HCT116 (cell line): ENCODE measurements at regions not wholly inside any gene's neighbourhood (a gene's known extent, or its start where the extent isn't known, plus 50 kb on each side); places are given as distances from the start of the nearest gene placed in this dataset.

Experiments
- ATAC-seq: fragments of 200-7000 bp; cut with Tn5 transposase; 2 replicates; pipeline ENCODE4 v1.9.1; 2020; ENCODE audit warnings: mild to moderate bottlenecking, moderate library complexity
- BruUV-seq: library from RNA; stranded (reverse); fragments of 400-500 nt; replicated peaks from 2 replicates; lab custom pipeline; 2021; lab: Mats Ljungman, UMichigan
- CTCF ChIA-PET: fragments of 300-600 bp; sonication (Branson Sonifier 250); formaldehyde crosslinking; loops from one replicate; lab custom pipeline; 2021; ENCODE audit warnings: antibody characterized with exemption; lab: Charles Lee
- POLR2A ChIA-PET: fragments of 300-600, 350-600 bp; sonication (Branson Sonifier 250); formaldehyde crosslinking; loops from one replicate; lab custom pipeline; 2021; ENCODE audit warnings: antibody characterized with exemption; lab: Charles Lee
- RAD21 ChIA-PET, 2 experiments: fragments of 300-600 bp; sonication (Branson Sonifier 250); formaldehyde crosslinking; loops; one replicate each; lab custom pipeline; 2023; ENCODE audit warnings: low total read pairs in 2 of 2; ENCODE audit not compliant: uncharacterized antibody in 2 of 2, unreplicated experiment in 2 of 2, low non-redundant PET in 1 of 2; lab: Charles Lee
- DNase-seq: peaks from one replicate; pipeline ENCODE4 v3.0.0-alpha.2; 2010; ENCODE audit warnings: low read depth, low spot score
- H2AFZ ChIP-seq: fragments of 200-600 bp; shearing (Covaris generic), sonication (generic); 2 replicates; pipeline ENCODE4 v1.6.1; 2017; ENCODE audit warnings: low read depth, mixed run types, mixed read lengths, antibody characterized with exemption, low read length; ENCODE audit not compliant: poor library complexity, severe bottlenecking
- H3K27ac ChIP-seq: 2 replicates; pipeline ENCODE4 v1.5.1; 2012; ENCODE audit warnings: low read depth, low read length
- H3K27me3 ChIP-seq: fragments of 200-600 bp; sonication (generic); 2 replicates; pipeline ENCODE4 v1.6.1; 2016; ENCODE audit warnings: mixed run types, low read length, mixed read lengths; ENCODE audit not compliant: insufficient read depth
- H3K36me3 ChIP-seq, 2 experiments: fragments of 200-500 bp in 1 of 2; fragments of 200-600 bp in 1 of 2; sonication (Bioruptor generic) in 1 of 2; sonication (generic) in 1 of 2; 2 replicates each; pipeline versions ENCODE4 v1.5.1 to v1.6.1; 2014 to 2016; ENCODE audit warnings: low read length in 2 of 2, inconsistent platforms in 1 of 2, mixed read lengths in 1 of 2, mixed run types in 1 of 2; ENCODE audit not compliant: insufficient read depth in 2 of 2, control insufficient read depth in 1 of 2
- H3K4me1 ChIP-seq, 2 experiments: fragments of 200-600 bp in 1 of 2; sonication (generic) in 1 of 2; 2 replicates each; pipeline versions ENCODE4 v1.5.1 to v1.6.1; 2012 to 2017; ENCODE audit warnings: low read length in 2 of 2, inconsistent platforms in 1 of 2, mild to moderate bottlenecking in 1 of 2, mixed read lengths in 1 of 2, mixed run types in 1 of 2, moderate library complexity in 1 of 2; ENCODE audit not compliant: insufficient read depth in 2 of 2, control insufficient read depth in 1 of 2
- H3K4me2 ChIP-seq: fragments of 200-600 bp; sonication (generic); 2 replicates; pipeline ENCODE4 v1.6.1; 2017; ENCODE audit warnings: mixed run types, low read length, mixed read lengths
- H3K4me3 ChIP-seq, 2 experiments: fragments of 200-600 bp in 1 of 2; sonication (generic) in 1 of 2; replicated peaks in 1 of 2; 2 replicates each; pipeline ENCODE4 v1.5.1; 2011 to 2016; ENCODE audit warnings: low read length in 2 of 2, control low read depth in 1 of 2, low read depth in 1 of 2, mild to moderate bottlenecking in 1 of 2, mixed read lengths in 1 of 2, mixed run types in 1 of 2
- H3K79me2 ChIP-seq: fragments of 200-600 bp; sonication (generic); 2 replicates; pipeline ENCODE4 v1.6.1; 2017; ENCODE audit warnings: mild to moderate bottlenecking, mixed run types, low read length, moderate library complexity, mixed read lengths; ENCODE audit not compliant: insufficient read depth
- H3K9ac ChIP-seq: fragments of 200-600 bp; sonication (generic); 2 replicates; pipeline ENCODE4 v1.6.1; 2016; ENCODE audit warnings: low read length, mixed read lengths
- H3K9me2 ChIP-seq: fragments of 200-600 bp; sonication (generic), shearing (Covaris generic); 2 replicates; pipeline ENCODE4 v1.6.1; 2017; ENCODE audit warnings: mixed run types, mild to moderate bottlenecking, moderate library complexity; ENCODE audit not compliant: insufficient read depth
- H3K9me3 ChIP-seq, 2 experiments: fragments of 200-500 bp in 1 of 2; fragments of 200-600 bp in 1 of 2; sonication (Bioruptor generic) in 1 of 2; sonication (generic) in 1 of 2; 2 replicates each; pipeline ENCODE4 v1.6.1; 2014 to 2017; ENCODE audit warnings: low read length in 2 of 2, mixed read lengths in 2 of 2, inconsistent platforms in 1 of 2, low read depth in 1 of 2, mild to moderate bottlenecking in 1 of 2, mixed run types in 1 of 2, moderate library complexity in 1 of 2; ENCODE audit not compliant: control insufficient read depth in 1 of 2, insufficient read depth in 1 of 2
- H4K20me1 ChIP-seq: fragments of 200-600 bp; sonication (generic), shearing (Covaris generic); 2 replicates; pipeline ENCODE4 v1.6.1; 2017; ENCODE audit warnings: mixed run types, mild to moderate bottlenecking, moderate library complexity; ENCODE audit not compliant: insufficient read depth
- CEBPB ChIP-seq: IDR thresholded peaks from 2 replicates; pipeline ENCODE4 v1.6.1; 2012; ENCODE audit warnings: low read depth
- CTCF ChIP-seq, 3 experiments: fragments of 200-600 bp in 1 of 3; sonication (generic) in 1 of 3; IDR thresholded peaks in 2 of 3; conservative IDR thresholded peaks in 1 of 3; 2 replicates each; pipeline ENCODE4 v1.5.1; 2012 to 2017; ENCODE audit warnings: low read depth in 2 of 3, low read length in 2 of 3, antibody characterized with exemption in 1 of 3, borderline replicate concordance in 1 of 3, control low read depth in 1 of 3, mild to moderate bottlenecking in 1 of 3, mixed read lengths in 1 of 3, mixed run types in 1 of 3, moderate library complexity in 1 of 3; ENCODE audit not compliant: insufficient read depth in 1 of 3
- EGR1 ChIP-seq: IDR thresholded peaks from 2 replicates; pipeline ENCODE4 v1.6.1; 2012; ENCODE audit warnings: low read depth
- ELF1 ChIP-seq: IDR thresholded peaks from 2 replicates; pipeline ENCODE4 v1.6.1; 2012; ENCODE audit warnings: low read depth, borderline replicate concordance
- MAX ChIP-seq: IDR thresholded peaks from 2 replicates; pipeline ENCODE4 v1.6.1; 2012
- POLR2A ChIP-seq: IDR thresholded peaks from 2 replicates; pipeline ENCODE4 v1.7.0; 2011; ENCODE audit warnings: borderline replicate concordance; ENCODE audit not compliant: insufficient read depth, insufficient read length; ENCODE audit errors: extremely low read depth
- POLR2AphosphoS5 ChIP-seq: IDR thresholded peaks from 2 replicates; pipeline ENCODE4 v1.6.1; 2011; ENCODE audit warnings: mild to moderate bottlenecking, low read depth, low read length, moderate library complexity
- RAD21 ChIP-seq: IDR thresholded peaks from 2 replicates; pipeline ENCODE4 v1.6.1; 2012; ENCODE audit warnings: low read depth, mild to moderate bottlenecking
- REST ChIP-seq: IDR thresholded peaks from 2 replicates; pipeline ENCODE4 v1.6.1; 2012; ENCODE audit warnings: low read depth
- SP1 ChIP-seq: IDR thresholded peaks from 2 replicates; pipeline ENCODE4 v1.6.1; 2012; ENCODE audit warnings: low read depth
- SRF ChIP-seq: IDR thresholded peaks from 2 replicates; pipeline ENCODE4 v1.6.1; 2012; ENCODE audit warnings: low read depth
- TCF7L2 ChIP-seq: IDR thresholded peaks from 2 replicates; pipeline ENCODE4 v1.7.0; 2011; ENCODE audit warnings: borderline replicate concordance, inconsistent platforms; ENCODE audit not compliant: insufficient read depth, insufficient read length; ENCODE audit errors: extremely low read depth
- ZBTB33 ChIP-seq: IDR thresholded peaks from 2 replicates; pipeline ENCODE4 v1.6.1; 2011; ENCODE audit warnings: mild to moderate bottlenecking, low read length, moderate library complexity; ENCODE audit not compliant: insufficient replicate concordance; ENCODE audit errors: extremely low read depth
- ZFX ChIP-seq: fragments of 450-650 bp; IDR thresholded peaks from 2 replicates; pipeline ENCODE4 v1.6.1; 2017
- ZNF274 ChIP-seq: fragments of 200-500 bp; sonication (Bioruptor generic); IDR thresholded peaks from 2 replicates; pipeline ENCODE4 v1.6.1; 2014; ENCODE audit warnings: mild to moderate bottlenecking, low read depth, low read length, inconsistent platforms
- intact Hi-C: fragments of 100-400 bp; cut with micrococcal nuclease; formaldehyde crosslinking; loops from 2 replicates; pipeline ENCODE4 v1.10.0; 2022

GRCh38 chrX:109859651-109860050, 126.6 kb upstream of the ACSL4 start:
- H3K27ac ChIP-seq, result no peak overlapping the region
- peaks cover 0 to 4% of the 10 kb centered on the region in 2 experiments; a peak in 1 of 4 replicates for H3K4me1 ChIP-seq
- H3K79me2 ChIP-seq, result no peaks in the 10 kb centered on the region
- DNase-seq, result no peak
- no peaks in the 10 kb centered on the region for H3K36me3 ChIP-seq
- no peak overlapping the region for H3K9ac ChIP-seq
- H4K20me1 ChIP-seq, result no peaks in the 10 kb centered on the region
- no peaks in the 10 kb centered on the region for H3K27me3 ChIP-seq
- TF ChIP-seq ELF1 (no peak), SRF (no peak), ZNF274 (no peak), ZFX (no peak), TCF7L2 (no peak), POLR2A (no peak), SP1 (no peak), RAD21 (no peak), REST (no peak), CEBPB (no peak), MAX (no peak), CTCF (IDR thresholded peaks at IDR 0.05 in 2 of 3, conservative IDR thresholded peaks at IDR 0.05 in 1 of 3; ENCODE audit: borderline replicate concordance in 1 of 3, insufficient read depth in 1 of 3, low read depth in 2 of 3, low read length in 2 of 3) (no peak), POLR2AphosphoS5 (no peak), EGR1 (no peak), ZBTB33 (no peak)
- TF ChIP-seq, all 23 proteins: peak for 0
- RAD21 ChIA-PET, result no interaction called here
- POLR2A ChIA-PET, result no interaction called here
- intact Hi-C loops, result no loop called here
- no peak for ATAC-seq
- Histone ChIP-seq H2AFZ (no peak overlapping the region), H3K9me3 (no peaks in the 10 kb centered on the region), H3K4me2 (no peak overlapping the region), H3K4me3 (no peak overlapping the region), H3K9me2 (no peaks in the 10 kb centered on the region)
- BruUV-seq, result no TSS peak
- CTCF ChIA-PET, result no interaction called here
